ENCODE measurements at regions not wholly inside any gene's neighbourhood (a gene's known extent, or its start where the extent isn't known, plus 50 kb on each side); places are given as distances from the start of the nearest gene placed in this dataset.

GRCh38 chr2:16161768-16162490, 221.6 kb downstream of the MYCN start:
- DNase-seq (ENCODE audit: low read depth) = no peak

GRCh38 chr2:16161085-16161565, 220.8 kb downstream of the MYCN start:
- DNase-seq (ENCODE audit: low read depth) = no peak

GRCh38 chr2:16160281-16161084, 220.1 kb downstream of the MYCN start:
- DNase-seq (ENCODE audit: low read depth) = no peak

- no peak for DNase-seq (ENCODE audit: low read depth)
Observed at GRCh38 chr2:16156411-16156810, 216.1 kb downstream of the MYCN start.

- DNase-seq (ENCODE audit: low read depth) = no peak
Observed at GRCh38 chr2:16155766-16156165, 215.4 kb downstream of the MYCN start.

- DNase-seq (ENCODE audit: low read depth) = no peak
Observed at GRCh38 chr2:16155366-16155765, 215.0 kb downstream of the MYCN start.

GRCh38 chr2:16154501-16155280, 214.3 kb downstream of the MYCN start:
- DNase-seq (ENCODE audit: low read depth) = no peak

GRCh38 chr2:16154061-16154460, 213.7 kb downstream of the MYCN start:
- no peak for DNase-seq (ENCODE audit: low read depth)

GRCh38 chr2:16153754-16154035, 213.3 kb downstream of the MYCN start:
- DNase-seq (ENCODE audit: low read depth) = no peak

- DNase-seq (ENCODE audit: low read depth) = no peak
Observed at GRCh38 chr2:16152928-16153753, 212.8 kb downstream of the MYCN start.

GRCh38 chr2:16152071-16152927, 211.9 kb downstream of the MYCN start:
- DNase-seq (ENCODE audit: low read depth) = no peak

- DNase-seq (ENCODE audit: low read depth) = no peak
Observed at GRCh38 chr2:16151651-16152050, 211.3 kb downstream of the MYCN start.

- no peak for DNase-seq (ENCODE audit: low read depth)
Observed at GRCh38 chr2:16151281-16151570, 210.9 kb downstream of the MYCN start.

GRCh38 chr2:16150456-16151280, 210.3 kb downstream of the MYCN start:
- no peak for DNase-seq (ENCODE audit: low read depth)

GRCh38 chr2:16149349-16150243, 209.2 kb downstream of the MYCN start:
- no peak for DNase-seq (ENCODE audit: low read depth)

- no peak for DNase-seq (ENCODE audit: low read depth)
Observed at GRCh38 chr2:16148632-16149348, 208.4 kb downstream of the MYCN start.

GRCh38 chr2:16142383-16143361, 202.3 kb downstream of the MYCN start:
- DNase-seq (ENCODE audit: low read depth) = no peak
